CD14-positive monocyte (primary cell): ENCODE measurements at regions not wholly inside any gene's neighbourhood (a gene's known extent, or its start where the extent isn't known, plus 50 kb on each side); places are given as distances from the start of the nearest gene placed in this dataset.

Experiments used
- DNase-seq, 3 donors: peaks; one replicate each; pipeline ENCODE4 v3.0.0-alpha.2; 2011 to 2022
- H2AFZ ChIP-seq: 2 replicates; pipeline ENCODE4 v1.6.0; 2012; ENCODE audit warnings: mild to moderate bottlenecking, low read depth, low read length, inconsistent platforms; ENCODE audit not compliant: insufficient read depth, poor library complexity, severe bottlenecking
- H3K27ac ChIP-seq, 2 donors: 1 replicate in 1 of 2; 2 replicates in 1 of 2; pipeline ENCODE4 v1.5.1; 2012 to 2013; ENCODE audit warnings: low read length in 2 of 2, control low read depth in 1 of 2, inconsistent platforms in 1 of 2, low read depth in 1 of 2, mild to moderate bottlenecking in 1 of 2
- H3K27me3 ChIP-seq, 2 donors: one replicate each; pipeline versions ENCODE4 v1.6.0 to v1.6.1; 2011 to 2013; ENCODE audit warnings: low read length in 2 of 2; ENCODE audit not compliant: control insufficient read depth in 2 of 2, insufficient read depth in 2 of 2
- H3K36me3 ChIP-seq, 2 donors: replicated peaks in 1 of 2; 1 replicate in 1 of 2; 2 replicates in 1 of 2; pipeline versions ENCODE4 v1.5.1 to v1.6.1; 2012 to 2013; ENCODE audit warnings: low read length in 2 of 2, control low read depth in 1 of 2, inconsistent platforms in 1 of 2, mild to moderate bottlenecking in 1 of 2; ENCODE audit not compliant: insufficient read depth in 2 of 2, control insufficient read depth in 1 of 2
- H3K4me1 ChIP-seq, 2 donors: 1 replicate in 1 of 2; 2 replicates in 1 of 2; pipeline versions ENCODE4 v1.5.1 to v1.6.1; 2012 to 2013; ENCODE audit warnings: low read length in 2 of 2, control low read depth in 1 of 2, inconsistent platforms in 1 of 2, mild to moderate bottlenecking in 1 of 2, moderate library complexity in 1 of 2; ENCODE audit not compliant: insufficient read depth in 2 of 2, control insufficient read depth in 1 of 2
- H3K4me2 ChIP-seq: replicated peaks from 2 replicates; pipeline ENCODE3; 2012; ENCODE audit warnings: low read length, moderate library complexity, mild to moderate bottlenecking; ENCODE audit not compliant: poor library complexity, severe bottlenecking; ENCODE audit errors: extremely low read depth
- H3K4me3 ChIP-seq, 3 experiments: fragments of 200-600 bp in 1 of 3; sonication (generic) in 1 of 3; replicated peaks in 1 of 3; 1 replicate in 2 of 3; 2 replicates in 1 of 3; pipeline ENCODE4 v1.5.1; 2011 to 2013; ENCODE audit warnings: low read length in 3 of 3, mild to moderate bottlenecking in 3 of 3, control low read depth in 2 of 3, low read depth in 2 of 3, inconsistent platforms in 1 of 3, moderate library complexity in 1 of 3
- H3K79me2 ChIP-seq: 2 replicates; pipeline ENCODE4 v1.6.0; 2012; ENCODE audit warnings: mild to moderate bottlenecking, control low read depth, inconsistent platforms, low read length, moderate library complexity; ENCODE audit not compliant: insufficient read depth
- H3K9ac ChIP-seq: 2 replicates; pipeline ENCODE4 v1.6.0; 2017; ENCODE audit warnings: low read length, mild to moderate bottlenecking; ENCODE audit not compliant: insufficient read depth, poor library complexity, severe bottlenecking
- H3K9me3 ChIP-seq, 2 donors: replicated peaks in 1 of 2; 1 replicate in 1 of 2; 2 replicates in 1 of 2; pipeline versions ENCODE4 v1.5.1 to v1.6.1; 2012 to 2013; ENCODE audit warnings: low read length in 2 of 2, control low read depth in 1 of 2; ENCODE audit not compliant: control insufficient read depth in 1 of 2, insufficient read depth in 1 of 2
- H4K20me1 ChIP-seq: 2 replicates; pipeline ENCODE4 v1.6.0; 2012; ENCODE audit warnings: mild to moderate bottlenecking, low read length, control low read depth, moderate library complexity; ENCODE audit not compliant: insufficient read depth
- H3K27ac Mint-ChIP-seq, 7 donors: one replicate each; pipeline ENCODE4 v1.8.0; 2020; ENCODE audit warnings: mild to moderate bottlenecking in 7 of 7, mixed read lengths in 7 of 7, moderate library complexity in 6 of 7, inconsistent platforms in 2 of 7
- H3K27me3 Mint-ChIP-seq, 3 donors: one replicate each; pipeline ENCODE4 v1.8.0; 2021 to 2022; ENCODE audit warnings: low read depth in 3 of 3, mild to moderate bottlenecking in 3 of 3, mixed read lengths in 3 of 3, moderate library complexity in 3 of 3, inconsistent platforms in 1 of 3
- H3K36me3 Mint-ChIP-seq, 2 donors: one replicate each; pipeline ENCODE4 v1.8.0; 2020; ENCODE audit warnings: mixed read lengths in 2 of 2, inconsistent platforms in 1 of 2, mild to moderate bottlenecking in 1 of 2
- H3K4me1 Mint-ChIP-seq: one replicate; pipeline ENCODE4 v1.8.0; 2020; ENCODE audit warnings: mild to moderate bottlenecking, mixed read lengths
- H3K4me3 Mint-ChIP-seq, 2 donors: one replicate each; pipeline ENCODE4 v1.8.0; 2020; ENCODE audit warnings: mild to moderate bottlenecking in 2 of 2, mixed read lengths in 2 of 2, moderate library complexity in 1 of 2
- H3K9me3 Mint-ChIP-seq, 7 donors: one replicate each; pipeline ENCODE4 v1.8.0; 2020 to 2022; ENCODE audit warnings: mixed read lengths in 7 of 7, mild to moderate bottlenecking in 6 of 7, moderate library complexity in 6 of 7, inconsistent platforms in 2 of 7
- WGBS: methylation state at CpG from one replicate; pipeline ENCODE4 v1.1.5; 2013; ENCODE audit warnings: missing lambda C conversion rate; ENCODE audit not compliant: insufficient coverage; 5-methylcytosine and 5-hydroxymethylcytosine counted together
- intact Hi-C, 2 donors: fragments of 100-400 bp; cut with micrococcal nuclease; formaldehyde crosslinking; loops; one replicate each; pipeline versions ENCODE4 v1.15.0 to v1.15.1; 2023
- TF ChIP-seq, protein P1 (sequence below): fragments of 200-600 bp; IDR thresholded peaks from one replicate; pipeline ENCODE4 v1.8.0; 2022; ENCODE audit warnings: antibody characterized with exemption, mild to moderate bottlenecking

DNA sequence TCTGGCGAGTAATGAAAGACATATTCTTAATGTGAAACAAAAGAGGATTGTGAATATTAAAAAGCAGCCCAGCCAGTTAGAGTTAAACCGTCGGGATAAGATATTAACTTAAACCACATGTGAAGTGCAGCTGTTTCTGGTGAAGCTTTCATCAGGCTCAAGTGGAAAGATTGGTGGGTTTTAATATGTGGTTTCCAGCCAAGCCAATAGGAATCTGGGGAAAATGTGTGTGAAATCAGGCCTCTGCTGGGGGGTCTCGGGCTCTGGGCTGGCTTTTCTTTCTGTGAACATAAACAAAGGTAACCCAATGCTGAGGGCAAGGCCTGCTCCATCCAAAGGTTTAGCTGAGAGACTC, 279.6 kb downstream of the SLC4A3 start:
- no peak overlapping the region for H3K27ac ChIP-seq
- H3K4me1 Mint-ChIP-seq: no peaks in the 10 kb centered on the region

DNA sequence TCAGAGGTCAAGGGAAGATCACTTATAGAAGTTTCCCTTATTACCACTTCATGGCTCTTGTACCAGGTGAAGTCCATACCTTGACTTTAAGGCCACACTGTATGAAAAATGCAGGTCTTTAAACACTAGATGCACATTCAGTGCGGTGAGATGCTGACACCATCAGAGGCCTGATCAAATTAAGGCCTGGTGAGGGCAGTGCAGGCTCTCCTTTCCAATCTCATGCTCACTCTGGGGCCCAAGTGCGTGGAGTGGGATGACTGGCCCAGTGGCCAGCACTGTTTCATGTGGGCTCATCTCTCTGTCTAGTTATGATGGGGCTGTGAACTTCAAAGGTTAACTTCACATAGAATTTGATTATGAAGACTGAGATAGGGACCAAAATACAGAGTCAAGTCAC, 281.1 kb downstream of the SLC4A3 start:
- intact Hi-C loops: no loop called here
- Histone ChIP-seq H3K27ac (no peak overlapping the region), H3K4me1 (no peaks in the 10 kb centered on the region), H2AFZ (no peak overlapping the region), H3K9me3 (no peaks in the 10 kb centered on the region), H3K79me2 (no peaks in the 10 kb centered on the region), H3K4me2 (no peak overlapping the region), H3K27me3 (no peaks in the 10 kb centered on the region), H3K9ac (no peak overlapping the region), H4K20me1 (no peaks in the 10 kb centered on the region), H3K4me3 (no peak overlapping the region), H3K36me3 (no peaks in the 10 kb centered on the region)
- no peaks in the 10 kb centered on the region for H3K27me3 Mint-ChIP-seq
- no peak overlapping the region for H3K27ac Mint-ChIP-seq
- no peaks in the 10 kb centered on the region for H3K4me1 Mint-ChIP-seq
- DNase-seq: no peak
- peaks cover 0 to 7% (median 1%) of the 10 kb centered on the region in 7 donors for H3K9me3 Mint-ChIP-seq
- WGBS: 95% methylated on average over 2 of the region's 2 CpGs
- TF ChIP-seq, protein P1, sequence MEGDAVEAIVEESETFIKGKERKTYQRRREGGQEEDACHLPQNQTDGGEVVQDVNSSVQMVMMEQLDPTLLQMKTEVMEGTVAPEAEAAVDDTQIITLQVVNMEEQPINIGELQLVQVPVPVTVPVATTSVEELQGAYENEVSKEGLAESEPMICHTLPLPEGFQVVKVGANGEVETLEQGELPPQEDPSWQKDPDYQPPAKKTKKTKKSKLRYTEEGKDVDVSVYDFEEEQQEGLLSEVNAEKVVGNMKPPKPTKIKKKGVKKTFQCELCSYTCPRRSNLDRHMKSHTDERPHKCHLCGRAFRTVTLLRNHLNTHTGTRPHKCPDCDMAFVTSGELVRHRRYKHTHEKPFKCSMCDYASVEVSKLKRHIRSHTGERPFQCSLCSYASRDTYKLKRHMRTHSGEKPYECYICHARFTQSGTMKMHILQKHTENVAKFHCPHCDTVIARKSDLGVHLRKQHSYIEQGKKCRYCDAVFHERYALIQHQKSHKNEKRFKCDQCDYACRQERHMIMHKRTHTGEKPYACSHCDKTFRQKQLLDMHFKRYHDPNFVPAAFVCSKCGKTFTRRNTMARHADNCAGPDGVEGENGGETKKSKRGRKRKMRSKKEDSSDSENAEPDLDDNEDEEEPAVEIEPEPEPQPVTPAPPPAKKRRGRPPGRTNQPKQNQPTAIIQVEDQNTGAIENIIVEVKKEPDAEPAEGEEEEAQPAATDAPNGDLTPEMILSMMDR: no peak
- no peaks in the 10 kb centered on the region for H3K36me3 Mint-ChIP-seq
- no peak overlapping the region for H3K4me3 Mint-ChIP-seq

More for the DNA sequence above, 279.6 kb downstream of the SLC4A3 start:
- no peak overlapping the region for H3K4me3 ChIP-seq
- H3K27me3 Mint-ChIP-seq: no peaks in the 10 kb centered on the region
- no peaks in the 10 kb centered on the region for H4K20me1 ChIP-seq
- H3K27me3 ChIP-seq: no peaks in the 10 kb centered on the region
- no peak overlapping the region for H3K27ac Mint-ChIP-seq
- H3K9me3 ChIP-seq: no peaks in the 10 kb centered on the region
- no peaks in the 10 kb centered on the region for H3K79me2 ChIP-seq
- DNase-seq: no peak
- H2AFZ ChIP-seq: no peak overlapping the region
- H3K4me3 Mint-ChIP-seq: no peak overlapping the region
- no peaks in the 10 kb centered on the region for H3K36me3 ChIP-seq
- peaks cover 0 to 5% (median 2%) of the 10 kb centered on the region in 7 donors for H3K9me3 Mint-ChIP-seq
- intact Hi-C loops: no loop called here
- H3K36me3 Mint-ChIP-seq: no peaks in the 10 kb centered on the region
- H3K4me2 ChIP-seq: no peak overlapping the region
- WGBS: 92% methylated on average over 4 of the region's 4 CpGs
- H3K9ac ChIP-seq: no peak overlapping the region
- H3K4me1 ChIP-seq: no peaks in the 10 kb centered on the region
- TF ChIP-seq, protein P1: no peak
